NCI-H2081 (cell line): ENCODE measurements at regions not wholly inside any gene's neighbourhood (a gene's known extent, or its start where the extent isn't known, plus 50 kb on each side); places are given as distances from the start of the nearest gene placed in this dataset.
"Not testable (repeated sequence)": the region's sequence is repeated elsewhere in the genome, so short reads cannot be mapped to it uniquely, and the experiment has no call there.

ENCODE experiments used
- DNase-seq, 2 experiments: peaks; one replicate each; lab custom pipeline; 2025; lab: John Stamatoyannopoulos, UW

GRCh38 chr9:82722051-82722450 is 340.9 kb downstream of the RASEF start:
- no peak for DNase-seq

- no peak for DNase-seq
These were observed 340.4 kb downstream of the RASEF start for GRCh38 chr9:82722561-82722960.

GRCh38 chr9:82726424-82727276 is 336.3 kb downstream of the RASEF start:
- no peak for DNase-seq

- no peak for DNase-seq
These were observed 333.8 kb downstream of the RASEF start for GRCh38 chr9:82729141-82729540.

GRCh38 chr9:82729991-82730589 is 332.9 kb downstream of the RASEF start:
- DNase-seq: no peak

- no peak for DNase-seq
These were observed 330.0 kb downstream of the RASEF start for GRCh38 chr9:82732928-82733327.

- DNase-seq: no peak
These were observed 326.8 kb downstream of the RASEF start for GRCh38 chr9:82736126-82736525.

- DNase-seq: no peak
These were observed 326.2 kb downstream of the RASEF start for GRCh38 chr9:82736701-82737100.

- DNase-seq: no peak
These were observed 317.0 kb downstream of the RASEF start for GRCh38 chr9:82745919-82746318.

GRCh38 chr9:82750411-82750913 is 312.5 kb downstream of the RASEF start:
- no peak for DNase-seq

- no peak for DNase-seq
These were observed 305.0 kb downstream of the RASEF start for GRCh38 chr9:82757924-82758323.

GRCh38 chr9:82761027-82761426 is 301.9 kb downstream of the RASEF start:
- peak in 1 of 2 experiments; percentile 20 for DNase-seq

- DNase-seq: no peak
These were observed 301.0 kb downstream of the RASEF start for GRCh38 chr9:82761956-82762355.

GRCh38 chr9:82763656-82764055 is 299.3 kb downstream of the RASEF start:
- no peak for DNase-seq

- DNase-seq: peak in 1 of 2 experiments; percentile 71
These were observed 298.8 kb downstream of the RASEF start for GRCh38 chr9:82764061-82764668.

GRCh38 chr9:82774707-82775231 is 288.2 kb downstream of the RASEF start:
- DNase-seq: not testable (repeated sequence)

GRCh38 chr9:82776508-82776907 is 286.4 kb downstream of the RASEF start:
- DNase-seq: no peak

GRCh38 chr9:82777366-82777765 is 285.6 kb downstream of the RASEF start:
- no peak for DNase-seq

GRCh38 chr9:82778923-82779322 is 284.0 kb downstream of the RASEF start:
- not testable (repeated sequence) for DNase-seq

GRCh38 chr9:82780017-82780416 is 282.9 kb downstream of the RASEF start:
- no peak for DNase-seq

GRCh38 chr9:82781921-82782392 is 281.0 kb downstream of the RASEF start:
- DNase-seq: peak; percentile 41 to 79

GRCh38 chr9:82783045-82783444 is 279.9 kb downstream of the RASEF start:
- DNase-seq: no peak
